ENCODE measurements at regions not wholly inside any gene's neighbourhood (a gene's known extent, or its start where the extent isn't known, plus 50 kb on each side); places are given as distances from the start of the nearest gene placed in this dataset.

GRCh38 chr7:86152926-86153325, 490.8 kb upstream of the GRM3 start:
- H3K9me3 ChIP-seq: no peaks in the 10 kb centered on the region
- H3K27ac ChIP-seq: no peak overlapping the region
- no peaks in the 10 kb centered on the region for H3K27me3 ChIP-seq
- 48% methylated on average over 2 of the region's 2 CpGs for WGBS
- H3K36me3 ChIP-seq: no peaks in the 10 kb centered on the region
- no peak overlapping the region for H3K4me3 ChIP-seq
- H3K4me1 ChIP-seq: no peaks in the 10 kb centered on the region
- TF ChIP-seq POLR2AphosphoS5 (IDR thresholded peaks at IDR 0.05) (no peak), CTCF (IDR thresholded peaks at IDR 0.05) (no peak), POLR2A (IDR thresholded peaks at IDR 0.05) (no peak), EP300 (IDR thresholded peaks at IDR 0.05) (no peak)
- DNase-seq (ENCODE audit: low spot score in 2 of 2): no peak

GRCh38 chr7:86149024-86149665, 494.6 kb upstream of the GRM3 start:
- no peak overlapping the region for H3K27ac ChIP-seq
- no peaks in the 10 kb centered on the region for H3K4me1 ChIP-seq
- WGBS: 34% methylated on average over 4 of the region's 4 CpGs
- no peak for DNase-seq (ENCODE audit: low spot score in 2 of 2)
- H3K9me3 ChIP-seq: no peaks in the 10 kb centered on the region
- TF ChIP-seq POLR2AphosphoS5 (IDR thresholded peaks at IDR 0.05) (no peak), EP300 (IDR thresholded peaks at IDR 0.05) (no peak), CTCF (IDR thresholded peaks at IDR 0.05) (no peak), POLR2A (IDR thresholded peaks at IDR 0.05) (no peak)
- H3K4me3 ChIP-seq: no peak overlapping the region
- no peaks in the 10 kb centered on the region for H3K36me3 ChIP-seq
- H3K27me3 ChIP-seq: no peaks in the 10 kb centered on the region

DNA sequence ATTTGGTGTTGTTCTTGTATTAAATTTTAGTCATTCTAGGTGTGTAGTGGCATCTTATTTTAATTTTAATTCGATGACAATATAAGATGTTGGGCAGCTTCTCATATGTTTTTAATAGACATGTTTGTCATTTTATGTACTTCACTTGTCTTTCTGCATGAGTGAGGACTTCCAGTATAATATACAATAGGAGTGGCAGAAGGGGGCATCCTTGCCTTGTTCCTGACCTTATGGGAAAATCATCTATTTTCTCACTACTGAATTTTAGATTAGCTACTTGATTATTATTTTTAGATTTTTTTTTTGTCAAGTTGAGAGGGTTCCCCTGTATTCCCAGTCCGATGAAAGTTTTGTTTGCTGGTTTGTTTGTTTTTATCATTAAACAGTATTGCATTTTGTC, 495.2 kb upstream of the GRM3 start:
- WGBS: 43% methylated on average over 2 of the region's 2 CpGs
- Histone ChIP-seq H3K36me3 (no peaks in the 10 kb centered on the region), H3K9me3 (no peaks in the 10 kb centered on the region), H3K27ac (no peak overlapping the region), H3K4me3 (no peak overlapping the region), H3K27me3 (no peaks in the 10 kb centered on the region), H3K4me1 (no peaks in the 10 kb centered on the region)
- TF ChIP-seq POLR2A (IDR thresholded peaks at IDR 0.05): no peak
- no peak for TF ChIP-seq POLR2AphosphoS5 (IDR thresholded peaks at IDR 0.05)
- TF ChIP-seq EP300 (IDR thresholded peaks at IDR 0.05): no peak
- TF ChIP-seq CTCF (IDR thresholded peaks at IDR 0.05): no peak
- no peak for DNase-seq (ENCODE audit: low spot score in 2 of 2)

DNA sequence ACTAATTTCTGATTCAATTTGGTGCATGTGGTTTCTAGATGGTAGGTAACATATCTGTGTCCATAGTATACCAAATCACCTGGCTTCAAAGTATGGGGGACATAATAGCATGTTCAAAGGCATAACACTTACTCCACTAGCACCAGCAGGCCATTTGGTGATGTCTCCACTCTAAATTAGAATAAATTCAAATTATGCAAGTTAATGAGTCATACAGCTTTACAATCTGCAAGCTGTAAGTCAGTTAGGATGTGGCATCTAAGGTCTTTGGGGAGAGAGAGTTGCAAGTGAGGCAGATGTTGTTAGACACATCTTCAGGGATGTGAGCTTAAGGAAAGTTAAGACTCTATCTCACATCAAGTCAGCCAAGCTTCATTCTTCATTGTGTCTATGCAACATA, 506.4 kb upstream of the GRM3 start:
- no peak overlapping the region for H3K4me3 ChIP-seq
- DNase-seq (ENCODE audit: low spot score in 2 of 2): no peak
- TF ChIP-seq EP300 (IDR thresholded peaks at IDR 0.05) (no peak), POLR2AphosphoS5 (IDR thresholded peaks at IDR 0.05) (no peak), CTCF (IDR thresholded peaks at IDR 0.05) (no peak), POLR2A (IDR thresholded peaks at IDR 0.05) (no peak)
- no peak overlapping the region for H3K27ac ChIP-seq
- H3K27me3 ChIP-seq: no peaks in the 10 kb centered on the region
- H3K36me3 ChIP-seq: no peaks in the 10 kb centered on the region
- no peaks in the 10 kb centered on the region for H3K4me1 ChIP-seq
- H3K9me3 ChIP-seq: no peaks in the 10 kb centered on the region

DNA sequence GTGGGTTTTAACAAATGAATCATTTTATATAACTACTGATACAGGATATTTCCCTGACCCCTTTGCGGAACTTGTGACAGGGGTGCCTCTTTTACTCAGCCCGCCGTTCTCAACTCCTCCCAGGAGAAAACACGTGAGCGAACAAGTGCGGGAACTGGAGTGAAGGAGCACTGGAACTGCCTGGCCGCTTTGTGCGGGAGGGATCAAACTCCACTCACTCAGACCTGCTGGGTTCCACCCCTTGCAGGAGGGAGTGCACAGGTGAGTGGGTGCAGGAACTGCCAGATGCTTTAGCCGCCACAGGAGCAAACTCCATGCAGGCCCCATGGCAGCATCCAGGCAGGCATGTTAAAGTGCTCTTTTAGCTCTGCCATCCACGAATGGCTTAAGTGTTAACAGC, 513.4 kb upstream of the GRM3 start:
- no peak overlapping the region for H3K27ac ChIP-seq
- H3K4me1 ChIP-seq: no peaks in the 10 kb centered on the region
- no peak overlapping the region for H3K4me3 ChIP-seq
- 90% methylated on average over 10 of the region's 10 CpGs for WGBS
- H3K9me3 ChIP-seq: no peaks in the 10 kb centered on the region
- TF ChIP-seq CTCF (IDR thresholded peaks at IDR 0.05) (no peak), POLR2A (IDR thresholded peaks at IDR 0.05) (no peak), EP300 (IDR thresholded peaks at IDR 0.05) (no peak), POLR2AphosphoS5 (IDR thresholded peaks at IDR 0.05) (no peak)
- H3K27me3 ChIP-seq: no peaks in the 10 kb centered on the region
- no peaks in the 10 kb centered on the region for H3K36me3 ChIP-seq
- no peak for DNase-seq (ENCODE audit: low spot score in 2 of 2)
